Heart left ventricle (tissue), 16 donors: ENCODE measurements at regions not wholly inside any gene's neighbourhood (a gene's known extent, or its start where the extent isn't known, plus 50 kb on each side); places are given as distances from the start of the nearest gene placed in this dataset.

ENCODE experiments used
- ATAC-seq, 4 donors: fragments of 200-7000 bp; cut with Tn5 transposase; one replicate each; pipeline ENCODE4 v1.9.1; 2020 to 2022; ENCODE audit warnings: moderate library complexity in 4 of 4, mild to moderate bottlenecking in 3 of 4, moderate number of reproducible peaks in 1 of 4
- DNase-seq, 5 donors: peaks; one replicate each; pipeline ENCODE4 v3.0.0-alpha.2; 2020
- H3K27ac ChIP-seq, 12 donors: fragments of 200-600 bp; sonication (generic) in 4 of 12; one replicate each; pipeline versions ENCODE4 v1.5.0 to v1.8.0; 2016 to 2022; ENCODE audit warnings: mild to moderate bottlenecking in 2 of 12
- H3K27me3 ChIP-seq, 9 donors: fragments of 200-600 bp; sonication (generic) in 2 of 9; one replicate each; pipeline versions ENCODE4 v1.5.1 to v1.8.0; 2016 to 2022; ENCODE audit warnings: mild to moderate bottlenecking in 3 of 9
- H3K36me3 ChIP-seq, 9 donors: fragments of 200-600 bp; sonication (generic) in 2 of 9; one replicate each; pipeline versions ENCODE4 v1.5.0 to v1.8.0; 2018 to 2022; ENCODE audit warnings: mild to moderate bottlenecking in 2 of 9
- H3K4me1 ChIP-seq, 12 donors: fragments of 200-600 bp; sonication (generic) in 4 of 12; one replicate each; pipeline versions ENCODE4 v1.5.0 to v1.8.0; 2016 to 2022; ENCODE audit warnings: mild to moderate bottlenecking in 3 of 12
- H3K4me3 ChIP-seq, 12 donors: fragments of 200-600 bp; sonication (generic) in 4 of 12; one replicate each; pipeline versions ENCODE4 v1.5.0 to v1.8.0; 2017 to 2022; ENCODE audit warnings: mild to moderate bottlenecking in 9 of 12, moderate library complexity in 4 of 12
- H3K9me3 ChIP-seq, 12 donors: fragments of 200-600 bp; sonication (generic) in 4 of 12; one replicate each; pipeline versions ENCODE4 v1.5.0 to v1.8.0; 2016 to 2022; ENCODE audit warnings: mild to moderate bottlenecking in 1 of 12
- CTCF ChIP-seq, 12 donors: fragments of 200-600 bp; sonication (generic) in 4 of 12; IDR thresholded peaks; one replicate each; pipeline versions ENCODE4 v1.5.0 to v1.8.0; 2018 to 2022; ENCODE audit warnings: antibody characterized with exemption in 12 of 12, mild to moderate bottlenecking in 5 of 12
- POLR2A ChIP-seq, 2 donors: fragments of 450-650 bp; IDR thresholded peaks; one replicate each; pipeline ENCODE4 v1.6.1; 2017; ENCODE audit warnings: antibody characterized with exemption in 2 of 2, mild to moderate bottlenecking in 2 of 2, moderate library complexity in 2 of 2
- WGBS, 4 donors: extraction: QIAGEN DNeasy Blood & Tissue Kit in 2 of 4; methylation state at CpG; one replicate each; pipeline versions ENCODE4 v1.1.5 to v1.1.7; 2013 to 2018; 5-methylcytosine and 5-hydroxymethylcytosine counted together
- intact Hi-C, 10 donors: fragments of 100-400 bp; cut with DNase I; formaldehyde crosslinking; loops; one replicate each; pipeline versions ENCODE4 v1.11.1 to v1.14.2; 2022
- donor health status: ischemic (EF 13 %, LVEDD 7.1; RV severe dilation, severe dysfunction).
- donor health status: healthy with polysubstance abuse.
- donor health status: DM: no; HTN: yes; CAD: no.
- donor health status: DM: no; HTN: no; CAD: no.
- donor health status: ischemic (EF 25% LVEDD 6.9; RV normal size, moderate dysfunction).
- donor health status: ischemic (EF 25% LVEDD 5.7; RV mildly dilated, moderate dysfunction).
- donor health status: healthy.
- donor health status: DM: yes; HTN: yes; CAD: no.
- donor health status: ischemic (EF 35%, LVEDD 5.7; RV mildly dilated, moderate dysfunction).
- donor health status: nonischemic (EF 11% LVEDD 7.7; RV severe dilation, severe dysfunction).
- donor health status: DM: yes; HTN: yes; CAD: no.
- donor health status: PGD.
- donor health status: ischemic (EF 29% LVEDD 5.4; RV normal size, mild dysfunction).
- donor health status: nonischemic (EF 23%, LVEDD 6.1; RV moderate dilation, normal function).

- ATAC-seq (no peak), DNase-seq (no peak)
- Histone ChIP-seq H3K27ac (no peak overlapping the region), H3K36me3 (no peaks in the 10 kb centered on the region), H3K9me3 (peaks cover 0 to 3% (median 0%) of the 10 kb centered on the region in 12 donors), H3K4me3 (no peak overlapping the region), H3K27me3 (no peaks in the 10 kb centered on the region), H3K4me1 (no peaks in the 10 kb centered on the region)
- TF ChIP-seq CTCF (IDR thresholded peaks at IDR 0.05) (no peak), POLR2A (IDR thresholded peaks at IDR 0.05) (no peak)
- intact Hi-C loops, result no loop called here
- WGBS, 4 donors, result 86 to 93% (median 90%) methylated on average over 3 of the region's 3 CpGs
Observed at GRCh38 chr4:187108845-187109244, 385.2 kb upstream of the FAT1 start.

GRCh38 chr4:187109636-187110035, 386.0 kb upstream of the FAT1 start:
- H3K4me3 ChIP-seq, result no peak overlapping the region
- intact Hi-C loops, result no loop called here
- no peaks in the 10 kb centered on the region for H3K36me3 ChIP-seq
- H3K4me1 ChIP-seq, result no peaks in the 10 kb centered on the region
- no peaks in the 10 kb centered on the region for H3K27me3 ChIP-seq
- ATAC-seq, result no peak
- DNase-seq, result no peak
- 78 to 90% (median 84%) methylated on average over 7 of the region's 7 CpGs for WGBS, 4 donors
- no peak overlapping the region for H3K27ac ChIP-seq
- H3K9me3 ChIP-seq, result peaks cover 0 to 3% (median 0%) of the 10 kb centered on the region in 12 donors
- TF ChIP-seq POLR2A (IDR thresholded peaks at IDR 0.05), result no peak

GRCh38 chr4:187118166-187118565, 394.5 kb upstream of the FAT1 start:
- intact Hi-C loops, result no loop called here
- DNase-seq (no peak), ATAC-seq (no peak)
- Histone ChIP-seq H3K36me3 (no peaks in the 10 kb centered on the region), H3K27ac (no peak overlapping the region), H3K27me3 (no peaks in the 10 kb centered on the region), H3K9me3 (no peaks in the 10 kb centered on the region), H3K4me1 (no peaks in the 10 kb centered on the region), H3K4me3 (no peak overlapping the region)
- TF ChIP-seq CTCF (IDR thresholded peaks at IDR 0.05), result no peak
- TF ChIP-seq POLR2A (IDR thresholded peaks at IDR 0.05), result no peak
- WGBS, 4 donors, result 77 to 84% (median 80%) methylated on average over 4 of the region's 4 CpGs

GRCh38 chr4:187118602-187119120, 395.0 kb upstream of the FAT1 start:
- WGBS, 4 donors, result 83 to 92% (median 91%) methylated on average over 1 of the region's 1 CpG
- DNase-seq, result no peak
- intact Hi-C loops, result no loop called here
- Histone ChIP-seq H3K27ac (no peak overlapping the region), H3K4me1 (no peaks in the 10 kb centered on the region), H3K4me3 (no peak overlapping the region), H3K9me3 (no peaks in the 10 kb centered on the region), H3K27me3 (no peaks in the 10 kb centered on the region), H3K36me3 (no peaks in the 10 kb centered on the region)
- no peak for TF ChIP-seq POLR2A (IDR thresholded peaks at IDR 0.05)
- no peak for TF ChIP-seq CTCF (IDR thresholded peaks at IDR 0.05)
- ATAC-seq, result no peak

- TF ChIP-seq POLR2A (IDR thresholded peaks at IDR 0.05) (no peak), CTCF (IDR thresholded peaks at IDR 0.05) (no peak)
- Histone ChIP-seq H3K27me3 (no peaks in the 10 kb centered on the region), H3K4me1 (no peaks in the 10 kb centered on the region), H3K9me3 (no peaks in the 10 kb centered on the region), H3K27ac (no peak overlapping the region), H3K36me3 (no peaks in the 10 kb centered on the region), H3K4me3 (no peak overlapping the region)
- 71 to 74% (median 74%) methylated on average over 11 to 12 of the region's 12 CpGs for whole genome bisulfite sequencing, 4 donors
- no peak for DNase-seq
- intact Hi-C loops, result no loop called here
- no peak for ATAC-seq
Observed at GRCh38 chr4:187124331-187124730, 400.7 kb upstream of the FAT1 start.
